ENCODE measurements at regions not wholly inside any gene's neighbourhood (a gene's known extent, or its start where the extent isn't known, plus 50 kb on each side); places are given as distances from the start of the nearest gene placed in this dataset.
"Not testable (repeated sequence)": the region's sequence is repeated elsewhere in the genome, so short reads cannot be mapped to it uniquely, and the experiment has no call there.

- H3K4me3 ChIP-seq (ENCODE audit: low read depth in 1 of 2, low read length in 1 of 2); H3K9me3 ChIP-seq; H3K4me1 ChIP-seq (ENCODE audit: control insufficient read depth in 1 of 2, insufficient read depth in 1 of 2, low read depth in 1 of 2, low read length in 1 of 2); H3K36me3 ChIP-seq; H3K27ac ChIP-seq: not testable (repeated sequence)
- peaks cover 92% of the 10 kb centered on the region for H3K27me3 ChIP-seq
Observed at GRCh38 chr12:54105809-54106208, 52.2 kb downstream of the HOXC4 start.

GRCh38 chr12:54106252-54106651 lies 52.6 kb downstream of the HOXC4 start:
- not testable (repeated sequence) for H3K9me3 ChIP-seq; H3K27ac ChIP-seq; H3K4me1 ChIP-seq (ENCODE audit: control insufficient read depth in 1 of 2, insufficient read depth in 1 of 2, low read depth in 1 of 2, low read length in 1 of 2); H3K4me3 ChIP-seq (ENCODE audit: low read depth in 1 of 2, low read length in 1 of 2); H3K36me3 ChIP-seq
- peaks cover 92% of the 10 kb centered on the region for H3K27me3 ChIP-seq

- H3K27me3 ChIP-seq: peaks cover 92% of the 10 kb centered on the region
- not testable (repeated sequence) for H3K9me3 ChIP-seq; H3K36me3 ChIP-seq; H3K27ac ChIP-seq; H3K4me1 ChIP-seq (ENCODE audit: control insufficient read depth in 1 of 2, insufficient read depth in 1 of 2, low read depth in 1 of 2, low read length in 1 of 2); H3K4me3 ChIP-seq (ENCODE audit: low read depth in 1 of 2, low read length in 1 of 2)
Observed at GRCh38 chr12:54106803-54107579, 53.4 kb downstream of the HOXC4 start.

- H3K27ac ChIP-seq; H3K4me3 ChIP-seq (ENCODE audit: low read depth in 1 of 2, low read length in 1 of 2); H3K9me3 ChIP-seq; H3K36me3 ChIP-seq; H3K4me1 ChIP-seq (ENCODE audit: control insufficient read depth in 1 of 2, insufficient read depth in 1 of 2, low read depth in 1 of 2, low read length in 1 of 2): not testable (repeated sequence)
- H3K27me3 ChIP-seq: peaks cover 95% of the 10 kb centered on the region
Observed at GRCh38 chr12:54112336-54112735, 58.7 kb downstream of the HOXC4 start.

GRCh38 chr12:54116055-54116454 lies 62.4 kb downstream of the HOXC4 start:
- H3K36me3 ChIP-seq; H3K4me1 ChIP-seq (ENCODE audit: control insufficient read depth in 1 of 2, insufficient read depth in 1 of 2, low read depth in 1 of 2, low read length in 1 of 2); H3K27ac ChIP-seq; H3K4me3 ChIP-seq (ENCODE audit: low read depth in 1 of 2, low read length in 1 of 2); H3K9me3 ChIP-seq: not testable (repeated sequence)
- H3K27me3 ChIP-seq: peaks cover 97% of the 10 kb centered on the region

- not testable (repeated sequence) for H3K9me3 ChIP-seq; H3K4me3 ChIP-seq (ENCODE audit: low read depth in 1 of 2, low read length in 1 of 2); H3K36me3 ChIP-seq; H3K27ac ChIP-seq; H3K4me1 ChIP-seq (ENCODE audit: control insufficient read depth in 1 of 2, insufficient read depth in 1 of 2, low read depth in 1 of 2, low read length in 1 of 2)
- peaks cover 97% of the 10 kb centered on the region for H3K27me3 ChIP-seq
Observed at GRCh38 chr12:54117392-54117791, 63.8 kb downstream of the HOXC4 start.

GRCh38 chr12:54119082-54119481 lies 65.4 kb downstream of the HOXC4 start:
- peaks cover 98% of the 10 kb centered on the region for H3K27me3 ChIP-seq
- not testable (repeated sequence) for H3K9me3 ChIP-seq; H3K27ac ChIP-seq; H3K36me3 ChIP-seq; H3K4me3 ChIP-seq (ENCODE audit: low read depth in 1 of 2, low read length in 1 of 2); H3K4me1 ChIP-seq (ENCODE audit: control insufficient read depth in 1 of 2, insufficient read depth in 1 of 2, low read depth in 1 of 2, low read length in 1 of 2)

- not testable (repeated sequence) for H3K4me3 ChIP-seq (ENCODE audit: low read depth in 1 of 2, low read length in 1 of 2); H3K4me1 ChIP-seq (ENCODE audit: control insufficient read depth in 1 of 2, insufficient read depth in 1 of 2, low read depth in 1 of 2, low read length in 1 of 2); H3K27ac ChIP-seq; H3K9me3 ChIP-seq; H3K36me3 ChIP-seq
- H3K27me3 ChIP-seq: peaks cover 99% of the 10 kb centered on the region
Observed at GRCh38 chr12:54123981-54124380, 64.8 kb downstream of the SMUG1 start.

GRCh38 chr12:54125708-54126028 lies 63.1 kb downstream of the SMUG1 start:
- H3K27ac ChIP-seq; H3K9me3 ChIP-seq; H3K4me1 ChIP-seq (ENCODE audit: control insufficient read depth in 1 of 2, insufficient read depth in 1 of 2, low read depth in 1 of 2, low read length in 1 of 2); H3K4me3 ChIP-seq (ENCODE audit: low read depth in 1 of 2, low read length in 1 of 2); H3K36me3 ChIP-seq: not testable (repeated sequence)
- H3K27me3 ChIP-seq: peaks cover 100% of the 10 kb centered on the region

GRCh38 chr12:54126029-54126695 lies 62.6 kb downstream of the SMUG1 start:
- H3K36me3 ChIP-seq: no peaks in the 10 kb centered on the region
- H3K4me1 ChIP-seq (ENCODE audit: control insufficient read depth in 1 of 2, insufficient read depth in 1 of 2, low read depth in 1 of 2, low read length in 1 of 2): no peaks in the 10 kb centered on the region
- no peak for TF ChIP-seq CTCF (IDR thresholded peaks at IDR 0.05)
- peaks cover 100% of the 10 kb centered on the region for H3K27me3 ChIP-seq
- no peak overlapping the region for H3K4me3 ChIP-seq (ENCODE audit: low read depth in 1 of 2, low read length in 1 of 2)
- H3K9me3 ChIP-seq: no peaks in the 10 kb centered on the region
- no peak overlapping the region for H3K27ac ChIP-seq

All from neutrophil (primary cell).